Anterior cingulate cortex (tissue), 58 donors: ENCODE measurements at regions not wholly inside any gene's neighbourhood (a gene's known extent, or its start where the extent isn't known, plus 50 kb on each side); places are given as distances from the start of the nearest gene placed in this dataset.

ENCODE experiments used
- DNase-seq, 58 donors: peaks; one replicate each; lab custom pipeline; 2025; lab: John Stamatoyannopoulos, UW

GRCh38 chr10:44203535-44203934 is 181.4 kb downstream of the CXCL12 start:
- no peak for DNase-seq

- no peak for DNase-seq
Observed at GRCh38 chr10:44202952-44203351, 181.9 kb downstream of the CXCL12 start.

- no peak for DNase-seq
Observed at GRCh38 chr10:44201656-44202055, 183.2 kb downstream of the CXCL12 start.

GRCh38 chr10:44201011-44201410 is 183.9 kb downstream of the CXCL12 start:
- DNase-seq = no peak

GRCh38 chr10:44199991-44200655 is 184.8 kb downstream of the CXCL12 start:
- DNase-seq = no peak

GRCh38 chr10:44199267-44199666 is 185.6 kb downstream of the CXCL12 start:
- DNase-seq = no peak

GRCh38 chr10:44198780-44199097 is 186.2 kb downstream of the CXCL12 start:
- DNase-seq = no peak

GRCh38 chr10:44198096-44198779 is 186.7 kb downstream of the CXCL12 start:
- DNase-seq = no peak

GRCh38 chr10:44197646-44198045 is 187.3 kb downstream of the CXCL12 start:
- DNase-seq = no peak

- DNase-seq = no peak
Observed at GRCh38 chr10:44196336-44196735, 188.6 kb downstream of the CXCL12 start.

- DNase-seq = no peak
Observed at GRCh38 chr10:44196008-44196320, 188.9 kb downstream of the CXCL12 start.

- DNase-seq = no peak
Observed at GRCh38 chr10:44195112-44196007, 189.5 kb downstream of the CXCL12 start.

- no peak for DNase-seq
Observed at GRCh38 chr10:44194435-44194834, 190.5 kb downstream of the CXCL12 start.

- DNase-seq = no peak
Observed at GRCh38 chr10:44193567-44194220, 191.2 kb downstream of the CXCL12 start.

GRCh38 chr10:44193166-44193565 is 191.7 kb downstream of the CXCL12 start:
- DNase-seq = no peak

- no peak for DNase-seq
Observed at GRCh38 chr10:44192435-44192834, 192.5 kb downstream of the CXCL12 start.

- DNase-seq = no peak
Observed at GRCh38 chr10:44190541-44190940, 194.4 kb downstream of the CXCL12 start.

- DNase-seq = no peak
Observed at GRCh38 chr10:44186821-44187220, 198.1 kb downstream of the CXCL12 start.

- no peak for DNase-seq
Observed at GRCh38 chr10:44186150-44186549, 198.7 kb downstream of the CXCL12 start.

GRCh38 chr10:44185315-44185666 is 199.6 kb downstream of the CXCL12 start:
- no peak for DNase-seq

- DNase-seq = no peak
Observed at GRCh38 chr10:44184633-44185314, 200.1 kb downstream of the CXCL12 start.
